Stimulated activated effector memory CD8-positive, alpha-beta T cell treated with anti-CD3 and anti-CD28 coated beads, Interleukin-12 subunit alpha, Interleukin-12 subunit beta, amount 100 ng/mL, for 72 hours (primary cell): ENCODE measurements at regions not wholly inside any gene's neighbourhood (a gene's known extent, or its start where the extent isn't known, plus 50 kb on each side); places are given as distances from the start of the nearest gene placed in this dataset.
"Not testable (repeated sequence)": the region's sequence is repeated elsewhere in the genome, so short reads cannot be mapped to it uniquely, and the experiment has no call there.

Source experiments
- ATAC-seq: fragments of 150-1000 bp; cut with Tn5 transposase; 2 replicates; pipeline ENCODE4 v1.10.0; 2021
- DNase-seq, 2 donors: peaks; one replicate each; pipeline ENCODE4 v3.0.0; 2021 to 2022; ENCODE audit warnings: low spot score in 2 of 2
- H3K27ac Mint-ChIP-seq: one replicate; pipeline ENCODE4 v1.8.0; 2022; ENCODE audit warnings: mild to moderate bottlenecking, mixed read lengths
- H3K36me3 Mint-ChIP-seq: one replicate; pipeline ENCODE4 v1.8.0; 2022; ENCODE audit warnings: mild to moderate bottlenecking, mixed read lengths
- H3K4me1 Mint-ChIP-seq: one replicate; pipeline ENCODE4 v1.8.0; 2022; ENCODE audit warnings: mixed read lengths
- H3K4me3 Mint-ChIP-seq: one replicate; pipeline ENCODE4 v1.8.0; 2022; ENCODE audit warnings: mild to moderate bottlenecking, mixed read lengths
- H3K9me3 Mint-ChIP-seq: one replicate; pipeline ENCODE4 v1.8.0; 2022; ENCODE audit warnings: mixed read lengths

GRCh38 chr1:56135069-56135863, 444.1 kb downstream of the PLPP3 start:
- no peak overlapping the region for H3K27ac Mint-ChIP-seq
- H3K4me1 Mint-ChIP-seq = no peaks in the 10 kb centered on the region
- DNase-seq (no peak), ATAC-seq (no peak)
- H3K4me3 Mint-ChIP-seq = no peak overlapping the region
- no peaks in the 10 kb centered on the region for H3K36me3 Mint-ChIP-seq
- no peaks in the 10 kb centered on the region for H3K9me3 Mint-ChIP-seq

DNA sequence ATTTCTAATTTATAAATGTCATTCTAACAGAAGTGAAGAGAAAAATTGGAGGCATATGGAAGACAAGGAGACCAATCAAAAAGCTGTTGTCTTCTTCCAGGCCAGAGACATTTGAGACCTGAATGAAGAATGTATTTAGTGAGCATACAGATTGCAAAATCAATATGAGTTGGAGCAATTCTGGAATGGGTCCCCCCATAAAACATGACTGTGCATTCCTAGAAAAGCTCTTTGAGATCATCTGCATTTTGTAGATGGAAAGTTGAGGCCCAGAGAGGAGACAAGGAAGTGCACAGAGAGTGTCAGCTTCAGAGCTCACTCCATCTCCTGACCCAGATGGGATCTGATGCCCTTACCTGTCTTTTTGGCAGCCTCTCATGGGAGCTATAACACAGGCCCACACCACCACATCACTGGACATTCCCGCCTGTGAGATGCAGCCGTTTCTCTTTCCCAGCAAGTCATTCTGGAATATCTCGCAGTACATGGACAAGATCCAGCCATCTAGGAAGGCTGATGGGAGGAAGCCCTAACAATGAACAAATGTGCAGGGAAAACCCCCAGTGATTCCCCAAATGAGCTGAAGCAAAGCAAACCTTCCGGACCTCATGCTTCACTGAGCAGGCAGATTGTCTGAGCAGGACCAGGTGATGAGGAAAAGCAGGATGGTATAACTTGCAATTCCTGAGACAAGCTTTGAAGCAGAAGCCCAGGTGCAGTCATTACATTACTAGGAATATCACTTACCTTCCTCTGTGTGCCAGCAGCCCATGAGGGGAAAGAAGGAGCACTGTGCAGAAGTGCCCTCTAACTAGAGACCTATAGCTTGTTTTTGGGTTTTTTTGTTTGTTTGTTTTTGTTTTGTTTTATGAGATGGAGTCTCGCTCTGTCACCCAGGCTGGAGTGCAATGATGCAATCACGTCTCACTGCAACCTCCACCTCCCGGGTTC, 445.6 kb downstream of the PLPP3 start:
- DNase-seq (no peak), ATAC-seq (no peak)
- no peaks in the 10 kb centered on the region for H3K4me1 Mint-ChIP-seq
- H3K9me3 Mint-ChIP-seq = peaks cover 3% of the 10 kb centered on the region
- H3K27ac Mint-ChIP-seq = no peak overlapping the region
- H3K4me3 Mint-ChIP-seq = no peak overlapping the region
- no peaks in the 10 kb centered on the region for H3K36me3 Mint-ChIP-seq

GRCh38 chr1:56132520-56132919, 446.8 kb downstream of the PLPP3 start:
- ATAC-seq = no peak
- Mint-ChIP-seq H3K27ac (no peak overlapping the region), H3K4me3 (no peak overlapping the region), H3K4me1 (no peaks in the 10 kb centered on the region), H3K9me3 (peaks cover 3% of the 10 kb centered on the region), H3K36me3 (no peaks in the 10 kb centered on the region)
- no peak for DNase-seq

DNA sequence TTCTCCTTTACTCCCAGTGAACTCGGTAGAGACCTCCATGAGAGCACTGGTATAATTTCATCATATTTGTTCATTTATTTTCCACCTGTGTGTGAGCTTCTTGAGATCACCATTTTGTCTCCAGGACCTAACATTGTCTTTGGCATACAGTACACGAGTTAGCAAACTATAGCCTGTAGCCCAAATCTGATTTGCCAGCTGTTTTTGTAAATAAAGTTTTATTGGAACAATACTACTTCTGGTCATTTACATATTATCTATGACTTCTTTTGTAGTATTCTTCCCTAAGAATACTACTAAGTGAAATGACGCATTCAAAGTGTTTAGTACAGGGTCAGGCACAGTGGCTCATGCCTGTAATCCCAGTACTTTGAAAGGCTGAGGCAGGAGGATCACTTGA, 449.5 kb downstream of the PLPP3 start:
- Mint-ChIP-seq H3K27ac (no peak overlapping the region), H3K4me1 (no peaks in the 10 kb centered on the region), H3K36me3 (no peaks in the 10 kb centered on the region), H3K9me3 (peaks cover 6% of the 10 kb centered on the region), H3K4me3 (no peak overlapping the region)
- ATAC-seq = no peak
- DNase-seq = no peak

DNA sequence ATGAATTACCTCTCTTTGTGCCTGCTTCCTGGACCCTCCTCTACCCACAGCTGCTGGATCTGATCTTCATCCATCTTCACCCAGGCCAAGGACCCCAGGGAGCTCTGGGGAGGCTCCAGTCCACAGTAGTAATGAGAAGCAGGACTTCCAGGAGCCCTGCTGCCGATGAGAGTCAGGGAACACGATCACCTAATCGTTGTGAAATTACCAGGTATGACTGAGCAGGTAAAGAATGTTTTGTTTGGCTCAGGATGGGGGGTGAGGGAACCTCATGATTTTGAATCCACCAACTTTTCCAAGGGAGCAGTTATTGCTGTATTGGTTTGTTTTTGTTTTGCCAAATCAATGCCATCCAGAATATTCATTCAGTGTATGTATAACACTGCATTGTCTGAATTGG, 454.0 kb downstream of the PLPP3 start:
- Mint-ChIP-seq H3K36me3 (no peaks in the 10 kb centered on the region), H3K27ac (no peak overlapping the region), H3K9me3 (peaks cover 6% of the 10 kb centered on the region), H3K4me1 (no peaks in the 10 kb centered on the region), H3K4me3 (no peak overlapping the region)
- DNase-seq (no peak), ATAC-seq (no peak)

DNA sequence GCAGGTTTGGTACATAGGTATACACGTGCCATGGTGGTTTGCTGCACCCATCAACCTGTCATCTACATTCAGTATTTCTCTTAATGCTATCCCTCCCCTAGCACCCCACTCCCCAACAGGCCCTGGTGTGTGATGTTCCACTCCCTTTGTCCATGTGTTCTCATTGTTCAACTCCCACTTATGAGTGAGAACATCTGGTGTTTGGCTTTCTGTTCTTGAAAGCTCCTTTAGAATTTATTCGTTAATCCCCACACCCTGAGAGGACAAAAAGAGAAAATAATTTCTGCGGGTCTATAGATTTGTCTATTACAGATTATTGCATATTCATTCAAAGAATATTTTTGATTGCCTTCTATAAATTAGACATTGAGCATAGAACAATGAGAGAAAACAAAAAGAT, 455.5 kb downstream of the PLPP3 start:
- Mint-ChIP-seq H3K4me3 (no peak overlapping the region), H3K9me3 (peaks cover 3% of the 10 kb centered on the region), H3K27ac (no peak overlapping the region), H3K4me1 (no peaks in the 10 kb centered on the region), H3K36me3 (no peaks in the 10 kb centered on the region)
- DNase-seq (no peak), ATAC-seq (no peak)

GRCh38 chr1:56123421-56123820, 455.9 kb downstream of the PLPP3 start:
- Mint-ChIP-seq H3K9me3 (peaks cover 3% of the 10 kb centered on the region), H3K4me3 (no peak overlapping the region), H3K36me3 (no peaks in the 10 kb centered on the region), H3K4me1 (no peaks in the 10 kb centered on the region), H3K27ac (no peak overlapping the region)
- DNase-seq = no peak
- ATAC-seq = no peak

DNA sequence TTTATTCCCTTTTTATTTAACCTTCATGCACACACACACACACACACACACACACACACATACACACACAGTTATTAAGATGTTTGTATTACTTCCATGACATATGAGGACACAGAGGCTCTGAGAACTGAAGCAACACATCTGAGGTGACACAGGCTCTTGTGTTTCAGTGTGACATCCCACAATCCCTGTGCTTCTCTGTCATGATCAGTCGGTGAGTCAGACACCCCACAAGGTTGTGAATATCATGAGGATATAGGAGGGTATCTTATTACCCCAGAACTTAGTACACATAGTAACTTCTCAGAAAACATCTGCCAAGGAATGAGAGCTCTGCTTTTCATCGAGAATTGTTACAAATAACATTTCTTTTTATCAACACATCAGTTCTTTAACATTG, 459.3 kb downstream of the PLPP3 start:
- Mint-ChIP-seq H3K27ac (no peak overlapping the region), H3K9me3 (peaks cover 10% of the 10 kb centered on the region)
- DNase-seq = no peak

GRCh38 chr1:56118676-56119075, 460.7 kb downstream of the PLPP3 start:
- not testable (repeated sequence) for H3K36me3 Mint-ChIP-seq, H3K4me3 Mint-ChIP-seq, H3K4me1 Mint-ChIP-seq, H3K27ac Mint-ChIP-seq, ATAC-seq, DNase-seq, H3K9me3 Mint-ChIP-seq

More for the DNA sequence above, 459.3 kb downstream of the PLPP3 start:
- H3K4me3 Mint-ChIP-seq = no peak overlapping the region
- H3K4me1 Mint-ChIP-seq = no peaks in the 10 kb centered on the region
- no peak for ATAC-seq
- H3K36me3 Mint-ChIP-seq = no peaks in the 10 kb centered on the region

DNA sequence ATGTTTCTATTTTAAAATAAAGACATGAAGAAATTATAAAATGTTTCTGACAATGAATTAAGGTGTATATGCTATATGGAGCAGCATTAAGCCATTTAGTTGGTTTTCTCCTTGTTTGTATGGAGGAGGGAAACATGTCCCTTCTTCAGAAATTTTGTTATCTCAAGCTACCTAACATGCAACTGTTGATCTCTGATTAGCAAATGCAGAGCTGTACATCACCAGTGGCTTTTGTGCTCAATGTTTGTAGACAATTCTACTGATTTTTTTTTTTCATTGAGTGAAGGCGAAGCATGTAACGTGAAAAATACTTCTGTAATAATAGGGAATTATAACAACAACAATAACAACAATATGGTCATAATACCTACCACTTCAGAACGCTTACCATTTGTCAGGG, 463.7 kb downstream of the PLPP3 start:
- Mint-ChIP-seq H3K4me3 (no peak overlapping the region), H3K4me1 (no peaks in the 10 kb centered on the region), H3K36me3 (no peaks in the 10 kb centered on the region), H3K27ac (no peak overlapping the region), H3K9me3 (peaks cover 10% of the 10 kb centered on the region)
- ATAC-seq = no peak
- no peak for DNase-seq

DNA sequence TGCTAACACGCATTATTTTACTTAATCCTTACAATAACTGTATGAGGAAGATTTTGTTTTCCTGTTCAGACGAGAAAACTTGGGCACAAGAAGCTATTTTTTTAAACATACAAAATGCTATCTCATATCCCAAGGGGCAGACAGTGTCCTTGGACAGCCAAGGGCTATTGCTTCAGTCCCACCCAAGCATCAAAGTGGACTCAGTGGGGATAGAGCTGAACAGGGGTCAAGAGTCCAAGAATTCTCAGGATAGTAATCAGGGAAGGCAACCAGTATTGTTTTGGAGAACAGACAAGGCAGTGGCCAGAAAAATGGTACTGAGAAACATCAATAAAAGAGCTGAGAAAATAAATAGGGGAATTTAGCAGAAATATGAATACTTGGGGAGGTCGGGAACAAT, 465.7 kb downstream of the PLPP3 start:
- Mint-ChIP-seq H3K4me3 (no peak overlapping the region), H3K9me3 (peaks cover 10% of the 10 kb centered on the region)

GRCh38 chr1:56107275-56107638, 472.1 kb downstream of the PLPP3 start:
- ATAC-seq = no peak
- H3K27ac Mint-ChIP-seq = no peak overlapping the region
- no peak overlapping the region for H3K4me3 Mint-ChIP-seq
- no peaks in the 10 kb centered on the region for H3K4me1 Mint-ChIP-seq
- H3K9me3 Mint-ChIP-seq = peaks cover 3% of the 10 kb centered on the region
- H3K36me3 Mint-ChIP-seq = no peaks in the 10 kb centered on the region
- DNase-seq = no peak

More for the DNA sequence above, 465.7 kb downstream of the PLPP3 start:
- ATAC-seq = no peak
- no peak for DNase-seq
- Mint-ChIP-seq H3K27ac (no peak overlapping the region), H3K4me1 (no peaks in the 10 kb centered on the region), H3K36me3 (no peaks in the 10 kb centered on the region)

- H3K36me3 Mint-ChIP-seq = no peaks in the 10 kb centered on the region
- H3K27ac Mint-ChIP-seq = no peak overlapping the region
- peaks cover 3% of the 10 kb centered on the region for H3K9me3 Mint-ChIP-seq
- DNase-seq = no peak
- no peaks in the 10 kb centered on the region for H3K4me1 Mint-ChIP-seq
- ATAC-seq = no peak
- no peak overlapping the region for H3K4me3 Mint-ChIP-seq
Measured at GRCh38 chr1:56106531-56107274, 472.7 kb downstream of the PLPP3 start.

DNA sequence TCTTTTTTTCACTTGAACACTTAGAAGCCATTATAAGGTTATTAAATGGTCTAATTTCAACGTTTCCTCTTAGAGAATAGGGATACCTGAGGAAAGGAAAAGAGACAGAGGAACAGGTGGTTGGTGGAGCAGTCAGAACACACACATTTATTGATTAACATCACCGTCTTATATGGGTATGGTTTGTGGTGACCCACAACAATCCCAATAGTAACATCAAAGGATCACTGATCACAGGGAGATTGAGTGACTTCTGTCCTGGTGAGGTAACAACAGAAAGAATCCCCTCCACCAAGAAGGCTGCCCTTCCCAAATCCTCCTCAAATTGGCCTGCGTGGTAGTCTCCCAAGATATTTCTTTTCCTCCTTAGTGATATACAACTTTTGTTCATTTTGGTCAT, 474.0 kb downstream of the PLPP3 start:
- Mint-ChIP-seq H3K4me1 (no peaks in the 10 kb centered on the region), H3K36me3 (no peaks in the 10 kb centered on the region), H3K27ac (no peak overlapping the region), H3K9me3 (peaks cover 3% of the 10 kb centered on the region), H3K4me3 (no peak overlapping the region)
- DNase-seq (no peak), ATAC-seq (no peak)

GRCh38 chr1:56099766-56100265, 479.5 kb downstream of the PLPP3 start:
- H3K4me1 Mint-ChIP-seq = no peaks in the 10 kb centered on the region
- no peak for DNase-seq
- ATAC-seq = no peak
- H3K36me3 Mint-ChIP-seq = no peaks in the 10 kb centered on the region
- no peak overlapping the region for H3K4me3 Mint-ChIP-seq
- H3K9me3 Mint-ChIP-seq = no peaks in the 10 kb centered on the region
- H3K27ac Mint-ChIP-seq = no peak overlapping the region
